ENCODE measurements at regions not wholly inside any gene's neighbourhood (a gene's known extent, or its start where the extent isn't known, plus 50 kb on each side); places are given as distances from the start of the nearest gene placed in this dataset.

GRCh38 chr2:88250404-88250803, 80.3 kb downstream of the THNSL2 start:
- TF ChIP-seq, protein P1, sequence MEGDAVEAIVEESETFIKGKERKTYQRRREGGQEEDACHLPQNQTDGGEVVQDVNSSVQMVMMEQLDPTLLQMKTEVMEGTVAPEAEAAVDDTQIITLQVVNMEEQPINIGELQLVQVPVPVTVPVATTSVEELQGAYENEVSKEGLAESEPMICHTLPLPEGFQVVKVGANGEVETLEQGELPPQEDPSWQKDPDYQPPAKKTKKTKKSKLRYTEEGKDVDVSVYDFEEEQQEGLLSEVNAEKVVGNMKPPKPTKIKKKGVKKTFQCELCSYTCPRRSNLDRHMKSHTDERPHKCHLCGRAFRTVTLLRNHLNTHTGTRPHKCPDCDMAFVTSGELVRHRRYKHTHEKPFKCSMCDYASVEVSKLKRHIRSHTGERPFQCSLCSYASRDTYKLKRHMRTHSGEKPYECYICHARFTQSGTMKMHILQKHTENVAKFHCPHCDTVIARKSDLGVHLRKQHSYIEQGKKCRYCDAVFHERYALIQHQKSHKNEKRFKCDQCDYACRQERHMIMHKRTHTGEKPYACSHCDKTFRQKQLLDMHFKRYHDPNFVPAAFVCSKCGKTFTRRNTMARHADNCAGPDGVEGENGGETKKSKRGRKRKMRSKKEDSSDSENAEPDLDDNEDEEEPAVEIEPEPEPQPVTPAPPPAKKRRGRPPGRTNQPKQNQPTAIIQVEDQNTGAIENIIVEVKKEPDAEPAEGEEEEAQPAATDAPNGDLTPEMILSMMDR (IDR thresholded peaks at IDR 0.05; ENCODE audit: low read depth, low read length), result no peak
- TF ChIP-seq EZH2phosphoT487 (IDR thresholded peaks at IDR 0.05; ENCODE audit: low read depth), result no peak
